AG20443 (cell line): ENCODE measurements at regions not wholly inside any gene's neighbourhood (a gene's known extent, or its start where the extent isn't known, plus 50 kb on each side); places are given as distances from the start of the nearest gene placed in this dataset.
"Not testable (repeated sequence)": the region's sequence is repeated elsewhere in the genome, so short reads cannot be mapped to it uniquely, and the experiment has no call there.

ENCODE experiments used
- DNase-seq: peaks from one replicate; pipeline ENCODE4 v3.0.0; 2012; ENCODE audit warnings: low spot score, mixed read lengths

GRCh38 chr13:87736849-87737385, 65.7 kb downstream of the SLITRK5 start:
- DNase-seq, result no peak

DNA sequence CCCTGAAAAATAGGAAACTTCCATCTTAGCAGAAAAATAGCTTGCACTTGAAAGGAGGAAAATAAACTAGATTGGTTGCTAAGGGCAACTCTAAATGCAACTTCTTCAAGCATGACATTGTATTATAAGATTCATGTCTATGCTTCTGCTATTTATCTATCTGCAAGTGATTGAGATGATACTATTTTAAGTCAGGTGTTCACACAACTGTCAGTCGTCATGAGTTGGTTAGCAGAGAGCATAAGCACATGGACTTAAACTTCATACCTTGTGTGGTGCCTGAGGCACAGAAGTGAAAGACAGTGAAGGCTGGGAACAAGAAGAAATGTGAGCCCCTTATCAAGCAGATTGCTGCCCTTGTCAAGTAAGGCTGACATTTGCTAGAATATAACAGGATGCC, 82.9 kb downstream of the SLITRK5 start:
- DNase-seq, result no peak

DNA sequence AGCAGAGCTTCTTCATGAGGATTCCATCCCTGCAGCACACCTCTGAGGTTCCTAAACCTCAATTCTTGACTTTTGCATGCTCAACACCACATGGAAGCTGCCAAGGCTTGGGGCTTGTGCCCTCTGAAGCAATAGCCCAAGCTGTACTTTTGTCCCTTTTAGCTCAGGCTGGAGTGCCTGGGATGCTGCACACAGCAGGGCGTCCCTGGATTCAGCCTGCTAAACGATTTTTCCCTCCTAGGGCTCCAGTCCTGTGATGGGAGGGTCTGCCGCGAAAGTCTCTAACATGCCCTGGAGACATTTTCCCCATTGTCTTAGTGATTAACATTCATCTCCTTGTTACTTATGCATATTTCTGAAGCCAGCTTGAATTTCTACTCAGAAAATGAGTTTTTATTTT, 98.3 kb downstream of the SLITRK5 start:
- no peak for DNase-seq

DNA sequence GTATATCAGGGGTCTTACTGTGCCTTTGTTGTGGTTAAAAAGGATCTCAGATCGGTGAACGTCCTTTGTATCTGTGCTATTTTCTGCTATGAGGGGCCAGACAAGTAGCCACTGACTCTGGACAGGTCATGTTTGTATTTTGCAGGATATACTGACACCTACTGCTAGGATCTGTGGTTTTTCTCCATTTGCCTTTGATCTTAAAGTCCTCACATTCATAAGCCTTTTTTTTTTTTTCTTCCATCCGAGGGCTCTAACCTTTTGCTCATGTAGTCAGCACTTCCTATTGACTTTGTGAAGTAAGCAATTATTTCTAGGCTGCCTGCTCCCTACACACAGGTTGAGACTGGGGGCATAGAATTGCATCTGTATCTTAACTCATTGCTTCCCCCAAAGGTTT, 106.2 kb downstream of the SLITRK5 start:
- no peak for DNase-seq

GRCh38 chr13:87778128-87778527, 107.0 kb downstream of the SLITRK5 start:
- DNase-seq, result no peak

- DNase-seq, result no peak
Observed at GRCh38 chr13:87779426-87779825, 108.3 kb downstream of the SLITRK5 start.

- DNase-seq, result no peak
Observed at GRCh38 chr13:87783366-87783765, 112.2 kb downstream of the SLITRK5 start.

DNA sequence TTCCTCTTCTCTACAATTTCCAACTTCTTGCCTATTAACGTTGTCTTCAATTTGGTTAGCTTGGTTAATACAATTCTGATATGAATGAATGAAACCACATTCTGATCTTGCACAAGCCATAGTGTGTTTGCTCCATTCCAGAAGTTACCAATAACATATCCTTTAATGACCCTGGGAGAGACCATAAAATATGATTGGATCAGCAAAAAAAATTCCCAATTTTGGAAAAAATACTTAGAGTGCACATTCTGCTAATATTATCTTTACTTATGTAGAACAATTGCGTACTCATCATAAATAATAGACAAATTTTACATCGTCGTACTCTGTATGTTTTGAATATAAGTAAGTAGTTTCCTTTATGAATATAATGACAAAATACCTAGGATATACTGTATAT, 117.2 kb downstream of the SLITRK5 start:
- no peak for DNase-seq

DNA sequence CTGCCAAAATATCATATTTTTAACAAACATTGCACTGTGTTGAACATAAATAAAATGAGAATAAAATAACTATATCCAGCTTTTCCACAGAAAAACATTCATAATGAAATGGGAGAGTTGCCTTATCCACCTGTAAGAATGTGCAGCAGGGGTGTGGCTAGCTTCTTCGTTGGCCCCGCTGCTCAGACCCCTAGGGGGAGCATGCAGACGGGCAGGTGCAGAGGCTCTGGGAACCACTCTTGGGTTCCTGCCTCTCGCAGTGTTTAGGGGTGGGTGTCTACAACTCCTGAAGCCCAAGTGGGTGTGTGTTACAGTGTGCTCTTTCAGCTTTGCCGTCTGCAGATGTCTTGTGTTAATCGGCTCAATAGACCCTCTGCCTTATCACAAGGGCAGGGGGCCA, 121.7 kb downstream of the SLITRK5 start:
- no peak for DNase-seq

- no peak for DNase-seq
Observed at GRCh38 chr13:87798536-87798935, 127.4 kb downstream of the SLITRK5 start.

DNA sequence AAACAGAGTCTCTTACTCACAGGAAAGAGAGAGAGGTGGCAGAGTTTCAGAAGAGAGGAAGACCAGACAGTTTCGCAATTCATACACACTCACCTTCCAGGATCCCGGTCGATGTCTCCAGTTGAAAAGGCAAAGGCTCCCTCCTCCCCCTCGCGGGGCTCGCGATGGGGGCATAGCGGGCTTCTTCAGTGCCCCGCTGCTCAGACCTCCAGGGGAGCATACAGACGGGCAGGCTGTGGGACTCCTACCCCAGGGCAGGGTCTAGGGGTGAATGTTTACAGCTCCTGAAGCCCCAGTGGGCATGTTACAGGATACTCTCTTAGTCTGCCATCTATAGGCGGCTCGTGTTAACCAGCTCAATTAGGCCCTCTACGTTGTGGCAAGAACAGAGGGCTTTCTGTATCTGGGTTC, 139.2 kb downstream of the SLITRK5 start:
- DNase-seq, result no peak

DNA sequence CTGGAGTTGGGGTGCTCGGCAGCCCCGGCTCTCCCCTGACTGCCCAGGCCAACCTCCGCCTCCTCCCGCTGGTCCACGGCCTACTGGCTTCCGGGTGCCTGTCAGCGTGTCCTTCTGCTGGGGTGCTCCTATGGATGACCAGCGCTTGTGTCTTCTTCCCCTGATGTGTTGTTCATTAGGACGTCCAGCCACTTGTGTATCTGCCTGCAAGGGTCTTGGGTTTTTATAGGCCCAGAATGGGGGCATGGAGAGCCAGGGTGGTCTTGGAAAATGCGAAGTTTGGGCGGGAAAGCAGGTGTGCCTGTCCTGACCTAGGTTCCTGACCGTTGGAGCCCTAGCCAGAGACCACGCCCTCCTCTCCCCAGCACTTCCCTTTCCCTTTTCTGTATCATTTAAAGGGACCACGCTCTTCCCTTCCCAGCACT, 139.8 kb downstream of the SLITRK5 start:
- no peak for DNase-seq

DNA sequence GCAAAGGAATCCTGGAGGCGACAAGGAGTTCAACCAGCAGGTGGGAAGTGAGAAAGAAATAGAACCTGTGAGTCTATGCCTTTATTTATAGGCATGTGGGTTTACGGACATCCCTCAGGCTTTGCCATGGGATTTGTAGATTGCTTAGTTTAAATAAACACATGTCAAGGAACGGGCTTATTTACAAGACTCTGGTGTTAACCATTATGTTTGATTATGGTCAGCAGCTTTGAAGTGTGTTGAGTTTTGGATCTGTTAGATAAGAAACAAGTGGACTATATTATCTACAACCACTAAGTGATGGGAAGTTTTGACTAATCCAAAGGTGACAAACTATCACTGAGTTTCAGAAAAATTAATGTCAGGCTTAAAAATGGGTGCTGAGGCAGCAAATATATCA, 143.2 kb downstream of the SLITRK5 start:
- no peak for DNase-seq

- no peak for DNase-seq
Observed at GRCh38 chr13:87820241-87820640, 149.1 kb downstream of the SLITRK5 start.

GRCh38 chr13:87821512-87821911, 150.3 kb downstream of the SLITRK5 start:
- no peak for DNase-seq

DNA sequence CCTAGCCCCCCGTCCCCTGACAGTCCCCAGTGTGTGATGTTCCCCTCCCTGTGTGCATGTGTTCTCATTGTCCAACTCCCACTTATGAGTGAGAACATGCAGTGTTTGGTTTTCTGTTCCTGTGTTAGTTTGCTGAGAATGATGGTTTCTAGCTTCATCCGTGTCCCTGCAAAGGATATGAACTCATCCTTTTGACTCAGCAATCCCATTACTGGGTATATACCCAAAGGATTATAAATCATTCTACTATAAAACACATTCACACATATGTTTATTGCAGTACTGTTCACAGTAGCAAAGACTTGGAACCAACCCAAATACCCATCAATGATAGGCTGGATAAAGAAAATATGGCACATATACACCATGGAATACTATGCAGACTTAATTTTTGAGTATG, 155.1 kb downstream of the SLITRK5 start:
- DNase-seq, result not testable (repeated sequence)

GRCh38 chr13:87827479-87827878, 156.3 kb downstream of the SLITRK5 start:
- peak; percentile 8 for DNase-seq

DNA sequence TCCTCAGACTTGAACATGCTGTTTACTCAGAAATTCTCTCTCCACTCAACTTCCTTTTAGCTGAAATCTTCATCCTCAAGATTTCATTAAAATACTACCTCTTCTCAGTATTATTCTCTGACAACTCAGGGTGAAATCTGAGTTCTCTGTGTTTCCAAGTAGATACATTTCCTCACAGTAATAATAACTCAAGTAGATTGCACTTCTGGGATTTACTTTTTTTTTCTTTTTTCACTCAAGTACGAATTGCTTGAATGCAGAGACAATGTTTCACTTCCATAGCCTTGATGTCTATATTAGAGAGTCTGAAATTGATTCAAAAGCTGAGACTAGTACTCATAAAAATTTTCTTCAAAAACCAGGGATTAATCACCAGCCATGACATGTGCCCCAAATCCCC, 166.4 kb downstream of the SLITRK5 start:
- DNase-seq, result no peak

DNA sequence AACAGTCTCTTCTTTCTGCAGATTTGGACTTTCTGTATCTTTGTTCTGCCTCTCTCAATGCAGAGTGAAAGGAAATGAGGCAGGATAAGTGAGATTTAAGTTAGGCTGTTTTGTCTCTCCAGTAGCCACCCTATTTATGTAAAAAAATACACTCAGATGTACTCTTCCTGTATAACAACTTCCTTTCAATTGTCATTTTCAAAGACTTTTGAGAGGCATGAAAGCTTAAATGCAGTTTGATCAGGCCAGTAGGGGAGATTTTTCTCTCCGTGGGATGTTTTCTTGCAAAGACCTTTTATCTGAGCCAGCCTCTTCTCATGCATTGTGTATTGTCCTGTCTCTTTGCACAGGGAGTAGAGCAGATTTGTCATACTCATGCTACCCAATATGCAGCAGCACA, 166.8 kb downstream of the SLITRK5 start:
- no peak for DNase-seq

- DNase-seq, result no peak
Observed at GRCh38 chr13:87851410-87851809, 180.2 kb downstream of the SLITRK5 start.

GRCh38 chr13:87855553-87855952, 184.4 kb downstream of the SLITRK5 start:
- DNase-seq, result no peak

DNA sequence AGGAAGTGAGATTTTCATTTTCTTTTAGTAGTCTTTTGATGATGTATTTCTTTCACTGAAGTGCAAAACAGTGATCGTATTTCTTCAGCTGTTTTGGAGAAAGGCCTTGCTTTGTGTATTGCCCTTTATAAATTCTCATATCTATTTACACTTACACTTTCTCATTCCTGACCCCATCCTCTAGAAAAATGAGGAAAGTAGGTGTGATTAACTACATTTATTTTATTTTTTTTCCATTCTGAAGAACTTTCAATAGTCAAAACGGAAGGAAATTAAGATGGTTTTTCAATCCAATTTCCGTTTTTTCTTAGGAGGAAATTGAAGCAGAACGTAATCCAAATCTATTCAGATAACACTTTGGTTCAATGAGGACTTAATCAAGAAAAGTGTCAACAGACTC, 188.1 kb downstream of the SLITRK5 start:
- DNase-seq, result no peak

GRCh38 chr13:87867426-87867825, 196.3 kb downstream of the SLITRK5 start:
- DNase-seq, result no peak

DNA sequence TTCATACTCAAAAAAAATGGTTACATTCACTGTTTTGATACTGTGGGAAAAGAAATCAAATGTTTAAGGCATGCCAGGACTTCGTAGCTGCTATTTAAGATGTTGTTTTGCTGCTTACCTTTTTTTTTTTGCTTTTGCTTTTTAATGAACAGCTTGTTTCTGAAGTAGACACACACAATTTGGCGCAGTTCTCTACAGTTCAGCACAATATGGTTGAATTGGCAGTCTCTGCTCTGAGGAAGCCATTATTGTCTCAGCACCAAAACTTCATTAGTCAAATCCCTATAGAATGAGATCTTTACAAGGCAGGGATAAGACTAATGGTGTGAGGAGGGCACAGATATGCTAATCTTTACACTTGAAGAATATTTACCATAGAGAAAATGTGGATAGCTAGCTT, 197.6 kb downstream of the SLITRK5 start:
- no peak for DNase-seq

GRCh38 chr13:87872813-87873212, 201.6 kb downstream of the SLITRK5 start:
- no peak for DNase-seq
